PC-9 (cell line): ENCODE measurements at regions not wholly inside any gene's neighbourhood (a gene's known extent, or its start where the extent isn't known, plus 50 kb on each side); places are given as distances from the start of the nearest gene placed in this dataset.

ENCODE experiments used
- EZH2 ChIP-seq: fragments of 200-600 bp; sonication (generic); IDR thresholded peaks from 2 replicates; pipeline ENCODE4 v1.8.0; 2017; ENCODE audit warnings: antibody characterized with exemption, low read depth
- TF ChIP-seq, protein P1 (sequence below): fragments of 200-600 bp; sonication (generic); conservative IDR thresholded peaks from 2 replicates; pipeline ENCODE4 v1.6.1; 2017; ENCODE audit warnings: mixed run types, antibody characterized with exemption, mild to moderate bottlenecking, moderate library complexity

DNA sequence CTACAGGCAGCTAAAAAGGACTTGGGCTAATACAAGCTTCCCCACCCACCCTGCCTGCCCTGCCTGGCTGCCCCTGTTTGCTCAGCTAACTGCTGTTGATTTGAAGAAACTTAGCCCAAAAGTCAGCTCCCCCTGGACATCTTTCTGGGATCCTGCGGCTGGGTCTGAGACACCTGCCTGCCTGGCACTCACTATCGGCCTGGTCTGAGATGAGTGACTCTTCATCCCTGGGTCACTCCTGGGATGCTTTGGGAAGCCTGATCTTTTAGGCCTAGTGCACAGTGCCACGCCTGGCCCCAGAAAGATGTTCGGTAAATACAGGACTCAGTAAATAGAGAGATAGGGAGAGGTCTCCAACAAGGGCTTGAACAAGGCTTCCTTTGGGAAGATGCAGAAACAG is 211.3 kb upstream of the DIO3 start:
- TF ChIP-seq, protein P1, sequence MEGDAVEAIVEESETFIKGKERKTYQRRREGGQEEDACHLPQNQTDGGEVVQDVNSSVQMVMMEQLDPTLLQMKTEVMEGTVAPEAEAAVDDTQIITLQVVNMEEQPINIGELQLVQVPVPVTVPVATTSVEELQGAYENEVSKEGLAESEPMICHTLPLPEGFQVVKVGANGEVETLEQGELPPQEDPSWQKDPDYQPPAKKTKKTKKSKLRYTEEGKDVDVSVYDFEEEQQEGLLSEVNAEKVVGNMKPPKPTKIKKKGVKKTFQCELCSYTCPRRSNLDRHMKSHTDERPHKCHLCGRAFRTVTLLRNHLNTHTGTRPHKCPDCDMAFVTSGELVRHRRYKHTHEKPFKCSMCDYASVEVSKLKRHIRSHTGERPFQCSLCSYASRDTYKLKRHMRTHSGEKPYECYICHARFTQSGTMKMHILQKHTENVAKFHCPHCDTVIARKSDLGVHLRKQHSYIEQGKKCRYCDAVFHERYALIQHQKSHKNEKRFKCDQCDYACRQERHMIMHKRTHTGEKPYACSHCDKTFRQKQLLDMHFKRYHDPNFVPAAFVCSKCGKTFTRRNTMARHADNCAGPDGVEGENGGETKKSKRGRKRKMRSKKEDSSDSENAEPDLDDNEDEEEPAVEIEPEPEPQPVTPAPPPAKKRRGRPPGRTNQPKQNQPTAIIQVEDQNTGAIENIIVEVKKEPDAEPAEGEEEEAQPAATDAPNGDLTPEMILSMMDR: no peak
- no peak for TF ChIP-seq EZH2
